ENCODE measurements at regions not wholly inside any gene's neighbourhood (a gene's known extent, or its start where the extent isn't known, plus 50 kb on each side); places are given as distances from the start of the nearest gene placed in this dataset.

DNA sequence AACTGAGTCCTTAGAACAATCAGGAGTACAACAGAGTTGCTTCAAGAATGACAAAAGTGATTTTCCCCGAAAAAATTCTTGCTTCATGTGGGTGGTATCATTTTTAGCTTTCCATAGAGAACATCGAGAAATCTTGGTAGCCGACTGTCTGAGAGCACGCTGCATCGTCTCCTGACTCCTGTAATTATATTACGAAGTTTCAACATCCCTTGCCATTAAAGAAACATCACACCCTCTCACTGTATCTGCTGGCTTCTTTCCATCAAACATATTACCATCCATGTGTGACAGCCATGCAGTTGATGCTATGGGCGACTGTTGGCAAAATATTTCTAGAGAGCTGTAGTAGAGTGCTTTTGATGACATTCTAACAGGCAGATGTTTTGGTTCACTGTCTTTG is 311.2 kb downstream of the CMPK2 start:
- DNase-seq = no peak

- peak; percentile 79 for DNase-seq
Observed at GRCh38 chr2:6556755-6557154, 309.0 kb downstream of the CMPK2 start.

DNA sequence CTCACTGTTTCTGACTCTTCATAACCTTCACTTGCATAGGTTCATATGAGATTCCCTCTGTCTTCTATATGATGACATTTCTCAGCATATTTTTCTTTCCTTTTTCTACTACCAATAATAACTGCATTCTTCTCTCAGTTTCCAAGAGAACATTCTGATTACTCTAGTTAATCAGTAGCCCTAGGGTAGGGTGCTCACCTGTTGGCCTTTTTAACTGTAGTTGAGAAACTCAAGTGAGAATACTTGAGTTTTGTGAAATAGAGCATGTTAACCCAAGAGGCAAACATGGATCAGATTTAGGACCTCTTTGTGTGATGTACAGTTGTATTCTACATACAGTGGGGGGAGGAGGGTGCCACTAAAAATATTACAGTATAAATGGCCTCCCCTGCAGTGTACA is 308.0 kb downstream of the CMPK2 start:
- no peak for DNase-seq

GRCh38 chr2:6562771-6563170 is 302.9 kb downstream of the CMPK2 start:
- no peak for DNase-seq

DNA sequence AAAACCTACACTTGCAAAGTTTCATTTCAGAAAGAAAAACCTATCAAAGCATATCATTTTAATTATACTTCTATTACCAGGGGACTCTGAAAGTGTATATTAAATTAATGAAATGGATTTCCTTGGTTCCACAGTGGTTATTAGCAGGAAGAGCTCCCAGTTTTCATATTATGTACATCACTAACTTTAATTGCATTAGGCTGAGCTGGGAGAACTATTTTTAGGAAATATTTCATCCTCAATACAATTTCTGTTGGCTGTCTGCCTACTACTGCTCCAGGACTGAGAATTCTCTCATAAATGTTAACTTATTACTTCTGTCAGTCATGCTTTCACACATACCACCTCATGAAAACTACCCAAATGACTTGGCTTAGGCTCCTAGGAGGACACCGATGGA is 301.4 kb downstream of the CMPK2 start:
- DNase-seq = no peak

- DNase-seq = no peak
Observed at GRCh38 chr2:6574121-6574520, 291.6 kb downstream of the CMPK2 start.

- peak; percentile 74 for DNase-seq
Observed at GRCh38 chr2:6576302-6576701, 289.4 kb downstream of the CMPK2 start.

DNA sequence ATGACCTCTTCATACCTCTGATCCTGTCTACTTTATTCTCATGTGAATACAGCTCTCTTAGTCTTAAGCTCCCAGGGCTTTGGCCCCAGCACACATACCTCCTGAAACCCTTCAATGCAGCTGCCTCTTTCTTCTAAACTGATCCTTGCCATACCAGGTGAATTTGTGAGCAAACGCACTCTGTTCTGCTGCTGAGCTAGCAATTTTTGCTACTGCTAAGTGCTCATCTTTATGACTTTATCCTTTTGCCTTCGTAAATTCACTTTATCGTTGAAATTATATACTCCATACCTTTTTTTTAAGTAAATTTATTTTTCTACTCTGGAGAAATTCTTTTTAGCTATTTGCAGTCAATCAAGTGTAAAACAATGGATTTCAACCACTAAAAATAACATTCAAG is 287.7 kb downstream of the CMPK2 start:
- no peak for DNase-seq

DNA sequence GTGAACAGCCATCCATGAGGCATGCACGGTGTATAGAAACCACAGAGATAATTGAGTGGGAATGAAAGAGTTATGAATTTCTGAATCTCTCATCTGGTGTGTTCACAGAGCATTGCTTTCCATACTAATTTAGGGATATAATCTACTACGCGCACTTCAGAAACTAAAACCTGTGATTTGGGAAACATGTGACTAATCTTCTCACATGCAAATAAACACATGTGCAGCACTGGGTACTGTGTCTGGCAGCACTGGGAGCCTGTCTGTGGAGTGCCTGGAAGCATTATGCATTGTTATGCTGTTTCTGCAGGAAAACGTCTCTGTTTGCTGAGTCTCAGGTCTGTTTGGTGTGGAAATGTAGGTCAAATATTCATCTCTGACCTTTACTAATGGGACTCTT is 287.3 kb downstream of the CMPK2 start:
- DNase-seq = no peak

DNA sequence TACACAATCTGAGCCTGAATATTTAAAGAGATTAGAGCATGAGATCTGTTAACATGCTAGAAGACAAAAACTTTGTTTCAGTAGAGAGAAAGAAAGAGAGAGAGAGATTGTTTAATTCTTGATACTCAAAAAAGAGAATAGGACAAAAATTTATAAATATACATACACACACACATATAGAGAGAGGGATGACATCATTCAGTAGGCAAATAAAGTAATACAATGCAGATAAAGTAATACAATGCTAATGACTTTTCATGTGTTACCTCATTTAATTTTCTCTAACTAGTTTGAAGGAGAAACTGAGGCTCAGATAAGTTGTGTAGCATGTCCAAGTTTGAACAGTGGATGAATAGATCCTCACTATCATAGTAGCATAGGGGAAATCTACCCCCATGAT is 286.4 kb downstream of the CMPK2 start:
- no peak for DNase-seq

GRCh38 chr2:6580982-6581381 is 284.7 kb downstream of the CMPK2 start:
- peak; percentile 76 for DNase-seq

DNA sequence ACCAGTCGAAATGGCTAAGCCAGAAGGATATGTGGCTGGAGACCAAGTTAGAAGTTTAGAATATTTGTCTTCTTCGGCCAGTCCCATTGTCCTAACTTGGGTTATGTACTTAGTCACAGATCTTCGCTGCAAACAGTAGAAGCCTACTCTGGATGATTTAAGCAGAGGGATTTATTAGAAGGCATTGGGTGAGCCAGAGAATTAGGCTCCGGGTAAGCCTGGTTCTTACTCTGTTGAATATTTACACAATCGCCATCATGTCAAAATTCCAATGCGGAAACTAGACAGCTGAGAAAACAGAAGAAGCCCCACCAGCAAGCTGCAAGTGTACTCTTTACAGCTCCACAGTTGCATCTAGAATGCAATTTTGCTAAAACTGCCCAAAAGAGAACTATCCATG is 276.6 kb downstream of the CMPK2 start:
- no peak for DNase-seq

- DNase-seq = no peak
Observed at GRCh38 chr2:6590442-6590841, 275.3 kb downstream of the CMPK2 start.

GRCh38 chr2:6602471-6602870 is 263.2 kb downstream of the CMPK2 start:
- no peak for DNase-seq

DNA sequence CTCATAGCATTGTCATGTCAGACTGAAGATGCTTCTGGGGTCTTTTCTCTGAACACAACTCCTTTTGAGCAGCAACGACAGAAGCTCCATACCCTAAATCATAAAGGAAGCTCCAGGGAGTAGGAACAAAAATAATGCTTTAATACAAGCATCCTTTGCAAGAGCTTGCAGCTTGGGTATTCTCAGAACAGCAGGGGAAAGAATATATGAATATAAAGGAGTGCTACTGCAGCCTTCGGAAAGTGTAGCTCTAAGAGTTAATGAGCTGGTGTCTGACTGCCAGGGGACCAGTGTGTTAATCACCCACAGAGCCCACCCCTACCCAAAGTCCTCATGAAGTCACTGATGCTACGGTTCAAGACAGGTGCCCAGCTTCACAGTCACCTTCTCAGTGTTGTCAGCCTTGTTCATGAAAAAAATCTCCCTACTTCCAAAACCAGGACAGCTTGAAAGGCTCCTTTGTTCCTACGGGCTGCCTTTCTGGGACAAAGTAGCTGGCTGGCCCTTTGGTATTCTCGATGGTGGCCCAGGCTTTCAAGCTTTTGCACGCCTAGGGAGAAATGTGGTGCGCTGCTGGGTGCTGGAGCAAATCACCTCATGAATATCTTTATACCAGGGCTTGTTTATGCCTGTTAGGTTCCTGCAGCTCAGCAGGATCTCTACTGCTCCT is 259.7 kb downstream of the CMPK2 start:
- DNase-seq = no peak

- no peak for DNase-seq
Observed at GRCh38 chr2:6617794-6618193, 247.9 kb downstream of the CMPK2 start.

- no peak for DNase-seq
Observed at GRCh38 chr2:6618201-6618600, 247.5 kb downstream of the CMPK2 start.

DNA sequence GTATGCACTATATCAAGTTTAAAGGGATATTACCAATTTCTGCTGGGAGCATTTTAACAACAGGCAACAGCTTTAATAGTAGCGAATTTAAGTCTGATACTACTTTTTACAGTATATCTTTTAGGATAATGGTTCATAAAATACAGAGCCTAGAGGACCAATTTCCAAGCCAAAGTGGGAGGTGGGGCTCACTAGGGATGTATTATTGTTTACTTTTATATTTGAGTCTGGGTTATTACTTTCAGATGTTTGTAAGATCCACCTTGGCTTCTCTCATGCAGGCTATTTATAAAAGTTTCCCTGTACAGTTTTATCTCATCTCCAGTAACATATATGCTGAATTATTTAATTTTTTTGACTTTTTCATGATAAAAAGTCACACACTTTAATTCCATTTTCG is 242.0 kb downstream of the CMPK2 start:
- no peak for DNase-seq

- DNase-seq = no peak
Observed at GRCh38 chr2:6626401-6627012, 239.2 kb downstream of the CMPK2 start.

GRCh38 chr2:6627316-6627715 is 238.4 kb downstream of the CMPK2 start:
- no peak for DNase-seq

DNA sequence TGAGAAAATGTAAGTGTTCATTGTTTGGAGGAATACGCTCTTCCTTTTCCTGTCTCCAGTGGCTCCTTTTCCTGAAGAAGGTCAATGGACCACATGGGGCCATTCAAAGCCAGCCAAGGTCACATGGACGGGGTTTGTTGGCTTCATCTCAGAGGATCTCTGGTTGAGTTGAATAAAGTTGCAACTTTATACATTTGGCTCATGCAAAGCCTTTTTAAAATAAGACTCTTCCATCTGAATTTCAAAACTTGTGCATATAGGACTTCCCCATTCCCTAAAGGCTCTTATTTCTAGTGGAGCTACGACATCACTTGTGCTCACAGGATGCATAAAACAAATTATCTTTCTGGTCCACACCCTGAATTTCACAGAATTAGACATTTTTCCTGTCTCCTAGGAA is 235.5 kb downstream of the CMPK2 start:
- DNase-seq = no peak

GRCh38 chr2:6635296-6635695 is 230.4 kb downstream of the CMPK2 start:
- DNase-seq = no peak

GRCh38 chr2:6637330-6637729 is 228.4 kb downstream of the CMPK2 start:
- no peak for DNase-seq

DNA sequence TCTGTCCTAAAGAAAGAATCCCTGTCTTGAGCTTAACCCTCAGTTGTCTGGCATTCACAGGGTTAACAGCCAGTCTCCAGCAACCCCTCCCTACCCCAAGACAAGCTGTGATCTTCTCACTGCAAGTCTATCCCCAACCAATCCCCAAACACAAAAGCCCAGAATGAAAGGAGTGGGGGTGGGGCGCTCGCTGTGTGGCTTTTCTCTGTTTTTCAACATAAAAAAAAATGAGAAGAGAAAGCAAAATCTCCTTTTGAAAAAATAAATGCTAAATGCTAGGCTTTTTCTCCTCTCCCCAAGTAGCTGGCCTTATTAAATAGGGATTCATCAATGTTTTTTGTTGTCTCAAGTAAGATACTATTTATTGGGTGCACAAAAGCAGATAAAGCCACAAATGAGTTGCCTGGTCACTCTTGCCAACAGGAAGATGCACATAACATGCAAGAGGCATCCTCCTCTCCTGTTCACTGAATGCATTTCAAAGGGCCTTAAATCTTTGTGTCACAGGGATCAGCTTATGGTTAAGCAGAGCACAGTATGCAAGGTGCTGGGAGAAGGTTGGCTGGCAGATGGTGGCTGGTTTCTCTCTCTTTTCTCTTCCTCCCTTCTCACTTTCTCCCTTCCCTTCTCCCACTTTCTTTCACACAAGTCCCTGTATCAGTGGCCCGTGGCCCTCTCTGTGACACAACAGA is 225.6 kb downstream of the CMPK2 start:
- DNase-seq = no peak

GRCh38 chr2:6640621-6641015 is 225.1 kb downstream of the CMPK2 start:
- no peak for DNase-seq

Data from EL (cell line).